ENCODE measurements at regions not wholly inside any gene's neighbourhood (a gene's known extent, or its start where the extent isn't known, plus 50 kb on each side); places are given as distances from the start of the nearest gene placed in this dataset.

DNA sequence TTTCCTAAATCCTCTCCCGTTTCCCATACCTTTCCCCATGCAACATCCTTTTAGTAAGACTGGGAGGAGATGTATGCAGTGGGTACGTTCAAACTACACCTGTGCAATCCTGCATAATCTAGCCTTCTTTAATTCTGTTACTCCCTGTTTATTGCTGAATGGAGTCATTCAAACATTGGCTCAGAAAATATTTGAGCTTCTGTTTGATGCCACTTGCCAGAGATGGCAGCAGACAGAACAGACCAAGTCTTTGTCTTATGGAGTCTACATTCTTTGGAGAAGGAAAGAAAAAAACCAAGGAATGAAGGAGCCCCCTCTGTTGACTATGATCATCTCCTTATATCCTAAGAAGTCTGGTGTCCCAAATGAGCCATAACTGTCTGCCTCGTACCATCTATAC is 288.8 kb downstream of the HAPSTR1 start:
- TF ChIP-seq, protein P1, sequence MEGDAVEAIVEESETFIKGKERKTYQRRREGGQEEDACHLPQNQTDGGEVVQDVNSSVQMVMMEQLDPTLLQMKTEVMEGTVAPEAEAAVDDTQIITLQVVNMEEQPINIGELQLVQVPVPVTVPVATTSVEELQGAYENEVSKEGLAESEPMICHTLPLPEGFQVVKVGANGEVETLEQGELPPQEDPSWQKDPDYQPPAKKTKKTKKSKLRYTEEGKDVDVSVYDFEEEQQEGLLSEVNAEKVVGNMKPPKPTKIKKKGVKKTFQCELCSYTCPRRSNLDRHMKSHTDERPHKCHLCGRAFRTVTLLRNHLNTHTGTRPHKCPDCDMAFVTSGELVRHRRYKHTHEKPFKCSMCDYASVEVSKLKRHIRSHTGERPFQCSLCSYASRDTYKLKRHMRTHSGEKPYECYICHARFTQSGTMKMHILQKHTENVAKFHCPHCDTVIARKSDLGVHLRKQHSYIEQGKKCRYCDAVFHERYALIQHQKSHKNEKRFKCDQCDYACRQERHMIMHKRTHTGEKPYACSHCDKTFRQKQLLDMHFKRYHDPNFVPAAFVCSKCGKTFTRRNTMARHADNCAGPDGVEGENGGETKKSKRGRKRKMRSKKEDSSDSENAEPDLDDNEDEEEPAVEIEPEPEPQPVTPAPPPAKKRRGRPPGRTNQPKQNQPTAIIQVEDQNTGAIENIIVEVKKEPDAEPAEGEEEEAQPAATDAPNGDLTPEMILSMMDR (IDR thresholded peaks at IDR 0.05): no peak
- no peak for TF ChIP-seq POLR2A (IDR thresholded peaks at IDR 0.05)

Measured in body of pancreas (tissue), 4 donors.